T-cell (primary cell): ENCODE measurements at regions not wholly inside any gene's neighbourhood (a gene's known extent, or its start where the extent isn't known, plus 50 kb on each side); places are given as distances from the start of the nearest gene placed in this dataset.

ENCODE experiments used
- ATAC-seq, 4 experiments: fragments of 200-7000 bp in 3 of 4; fragments of 150-1000 bp in 1 of 4; cut with Tn5 transposase; replicated peaks in 1 of 4; 1 replicate in 3 of 4; 2 replicates in 1 of 4; pipeline ENCODE4 v1.10.0; 2021; ENCODE audit warnings: moderate library complexity in 3 of 4, mild to moderate bottlenecking in 2 of 4, moderate number of reproducible peaks in 1 of 4
- CTCF ChIA-PET, 2 donors: fragments of 300-600 bp; sonication (Branson Sonifier 250); formaldehyde crosslinking; loops; one replicate each; lab custom pipeline; 2022; ENCODE audit warnings: antibody characterized with exemption in 2 of 2; lab: Charles Lee
- POLR2A ChIA-PET, 2 donors: fragments of 300-600 bp; sonication (Branson Sonifier 250); formaldehyde crosslinking; loops; one replicate each; lab custom pipeline; 2022; ENCODE audit warnings: antibody characterized with exemption in 2 of 2; lab: Charles Lee
- DNase-seq, 35 experiments: peaks; one replicate each; pipeline versions ENCODE4 v3.0.0 to v3.0.0-alpha.2; 2013 to 2023
- H3K27ac ChIP-seq: one replicate; pipeline ENCODE4 v1.5.1; 2013; ENCODE audit warnings: low read length
- H3K27me3 ChIP-seq, 2 experiments: replicated peaks in 1 of 2; 1 replicate in 1 of 2; 2 replicates in 1 of 2; pipeline versions ENCODE4 v1.6.1 to v1.7.0; 2013; ENCODE audit warnings: low read length in 1 of 2, mixed read lengths in 1 of 2; ENCODE audit not compliant: control insufficient read depth in 2 of 2, insufficient read depth in 2 of 2; ENCODE audit errors: extremely low read depth in 1 of 2
- H3K36me3 ChIP-seq, 2 donors: 1 replicate in 1 of 2; 2 replicates in 1 of 2; pipeline versions ENCODE4 v1.6.1 to v1.7.0; 2013; ENCODE audit warnings: low read length in 1 of 2; ENCODE audit not compliant: control insufficient read depth in 2 of 2, insufficient read depth in 1 of 2; ENCODE audit errors: extremely low read depth in 1 of 2
- H3K4me1 ChIP-seq, 2 experiments: 1 replicate in 1 of 2; 2 replicates in 1 of 2; pipeline versions ENCODE4 v1.6.1 to v1.7.0; 2013; ENCODE audit warnings: low read length in 2 of 2, mixed read lengths in 1 of 2; ENCODE audit not compliant: insufficient read depth in 2 of 2, control insufficient read depth in 1 of 2; ENCODE audit errors: extremely low read depth in 1 of 2
- H3K4me3 ChIP-seq, 2 donors: 1 replicate in 1 of 2; 2 replicates in 1 of 2; pipeline versions ENCODE4 v1.5.1 to v1.7.0; 2013; ENCODE audit warnings: mild to moderate bottlenecking in 2 of 2, low read length in 1 of 2, moderate library complexity in 1 of 2; ENCODE audit not compliant: control insufficient read depth in 1 of 2; ENCODE audit errors: extremely low read depth in 1 of 2
- H3K9me3 ChIP-seq: 2 replicates; pipeline ENCODE4 v1.7.0; 2013
- H3K27ac Mint-ChIP-seq, 2 donors: one replicate each; pipeline ENCODE4 v1.8.0; 2020 to 2021; ENCODE audit warnings: mild to moderate bottlenecking in 2 of 2, mixed read lengths in 2 of 2
- H3K27me3 Mint-ChIP-seq, 2 donors: one replicate each; pipeline ENCODE4 v1.8.0; 2021 to 2022; ENCODE audit warnings: mixed read lengths in 2 of 2
- H3K36me3 Mint-ChIP-seq: one replicate; pipeline ENCODE4 v1.8.0; 2021; ENCODE audit warnings: mixed read lengths
- H3K4me1 Mint-ChIP-seq, 3 donors: one replicate each; pipeline ENCODE4 v1.8.0; 2020 to 2022; ENCODE audit warnings: mixed read lengths in 3 of 3, mild to moderate bottlenecking in 1 of 3
- H3K4me3 Mint-ChIP-seq, 3 donors: one replicate each; pipeline ENCODE4 v1.8.0; 2020 to 2022; ENCODE audit warnings: mild to moderate bottlenecking in 3 of 3, mixed read lengths in 3 of 3, moderate library complexity in 3 of 3
- H3K9me3 Mint-ChIP-seq, 3 donors: one replicate each; pipeline ENCODE4 v1.8.0; 2020 to 2022; ENCODE audit warnings: mixed read lengths in 3 of 3
- WGBS: methylation state at CpG from one replicate; pipeline ENCODE4 v1.1.5; 2013; ENCODE audit warnings: missing lambda C conversion rate; ENCODE audit not compliant: insufficient coverage; 5-methylcytosine and 5-hydroxymethylcytosine counted together

- H3K36me3 ChIP-seq = no peaks in the 10 kb centered on the region
- no peaks in the 10 kb centered on the region for H3K9me3 ChIP-seq
- H3K4me3 ChIP-seq = no peak overlapping the region
- H3K27me3 ChIP-seq = no peaks in the 10 kb centered on the region
- ChIA-PET POLR2A (no interaction called here), CTCF (no interaction called here)
- no peaks in the 10 kb centered on the region for H3K4me1 ChIP-seq
- no peak for ATAC-seq
- H3K27ac ChIP-seq = no peak overlapping the region
- no peak for DNase-seq
- Mint-ChIP-seq H3K9me3 (no peaks in the 10 kb centered on the region), H3K4me3 (no peak overlapping the region), H3K27me3 (peaks cover 0 to 11% of the 10 kb centered on the region in 2 donors), H3K4me1 (no peaks in the 10 kb centered on the region), H3K27ac (no peak overlapping the region), H3K36me3 (no peaks in the 10 kb centered on the region)
- 100% methylated on average over 1 of the region's 3 CpGs for WGBS
These were observed 243.6 kb upstream of the GPRIN3 start for GRCh38 chr4:89551191-89551590.

GRCh38 chr4:89549907-89550306 lies 242.3 kb upstream of the GPRIN3 start:
- ATAC-seq = no peak
- ChIA-PET POLR2A (interaction anchor here in 1 of 2 donors (0.6 kb wide), 1 partner anchor 16 kb away, joined by 3 read pairs; no protein-coding TSS in a partner anchor), CTCF (no interaction called here)
- Mint-ChIP-seq H3K27me3 (peaks cover 5 to 11% of the 10 kb centered on the region in 2 donors), H3K27ac (no peak overlapping the region), H3K4me1 (no peaks in the 10 kb centered on the region), H3K36me3 (no peaks in the 10 kb centered on the region), H3K9me3 (peaks cover 4 to 11% (median 5%) of the 10 kb centered on the region in 3 donors), H3K4me3 (no peak overlapping the region)
- no peaks in the 10 kb centered on the region for H3K4me1 ChIP-seq
- H3K9me3 ChIP-seq = no peaks in the 10 kb centered on the region
- DNase-seq = no peak
- H3K4me3 ChIP-seq = no peak overlapping the region
- H3K36me3 ChIP-seq = no peaks in the 10 kb centered on the region
- H3K27me3 ChIP-seq = no peaks in the 10 kb centered on the region
- no peak overlapping the region for H3K27ac ChIP-seq
- 83% methylated on average over 1 of the region's 1 CpG for WGBS

- CTCF ChIA-PET = interaction anchor here in 1 of 2 donors (0.9 kb wide), 1 partner anchor 319 kb away, joined by 3 read pairs; no protein-coding TSS in a partner anchor
- POLR2A ChIA-PET = no interaction called here
- Histone ChIP-seq H3K9me3 (no peaks in the 10 kb centered on the region), H3K27ac (no peak overlapping the region), H3K36me3 (no peaks in the 10 kb centered on the region), H3K4me1 (no peaks in the 10 kb centered on the region), H3K27me3 (peaks cover 0 to 11% of the 10 kb centered on the region in 2 experiments), H3K4me3 (no peak overlapping the region)
- Mint-ChIP-seq H3K36me3 (peaks cover 5% of the 10 kb centered on the region), H3K27me3 (peaks cover 5 to 11% of the 10 kb centered on the region in 2 donors), H3K4me1 (no peaks in the 10 kb centered on the region), H3K4me3 (no peak overlapping the region), H3K9me3 (peaks cover 12 to 32% (median 19%) of the 10 kb centered on the region in 3 donors), H3K27ac (no peak overlapping the region)
- ATAC-seq = no peak
- DNase-seq = no peak
- WGBS = no CpG with 5 or more reads among the region's 1 CpG
These were observed 237.7 kb upstream of the GPRIN3 start for GRCh38 chr4:89545315-89545714.

- no peak for ATAC-seq
- H3K36me3 Mint-ChIP-seq = peaks cover 5% of the 10 kb centered on the region
- DNase-seq = no peak
- H3K27ac Mint-ChIP-seq = no peak overlapping the region
- H3K9me3 ChIP-seq = no peaks in the 10 kb centered on the region
- H3K27me3 Mint-ChIP-seq = peaks cover 6 to 24% of the 10 kb centered on the region in 2 donors
- peaks cover 12 to 32% (median 19%) of the 10 kb centered on the region in 3 donors for H3K9me3 Mint-ChIP-seq
- no peak overlapping the region for H3K4me3 ChIP-seq
- H3K27me3 ChIP-seq = peaks cover 0 to 11% of the 10 kb centered on the region in 2 experiments
- H3K4me1 Mint-ChIP-seq = no peaks in the 10 kb centered on the region
- H3K27ac ChIP-seq = no peak overlapping the region
- no peaks in the 10 kb centered on the region for H3K36me3 ChIP-seq
- CTCF ChIA-PET = no interaction called here
- no peak overlapping the region for H3K4me3 Mint-ChIP-seq
- no peaks in the 10 kb centered on the region for H3K4me1 ChIP-seq
- POLR2A ChIA-PET = no interaction called here
These were observed 234.4 kb upstream of the GPRIN3 start for GRCh38 chr4:89541998-89542397.

- Histone ChIP-seq H3K4me1 (no peaks in the 10 kb centered on the region), H3K27ac (no peak overlapping the region), H3K36me3 (no peaks in the 10 kb centered on the region), H3K9me3 (no peaks in the 10 kb centered on the region), H3K4me3 (no peak overlapping the region), H3K27me3 (peaks cover 4 to 16% of the 10 kb centered on the region in 2 experiments)
- ChIA-PET CTCF (interaction anchor here in 1 of 2 donors (0.5 kb wide), 1 partner anchor 401 kb away, joined by 3 read pairs; no protein-coding TSS in a partner anchor), POLR2A (no interaction called here)
- Mint-ChIP-seq H3K4me3 (no peak overlapping the region), H3K36me3 (peaks cover 5% of the 10 kb centered on the region), H3K4me1 (no peaks in the 10 kb centered on the region), H3K27me3 (peaks cover 8 to 31% of the 10 kb centered on the region in 2 donors), H3K27ac (no peak overlapping the region), H3K9me3 (peaks cover 9 to 22% (median 15%) of the 10 kb centered on the region in 3 donors)
- ATAC-seq (no peak), DNase-seq (no peak)
- WGBS = 100% methylated on average over 1 of the region's 2 CpGs
These were observed 232.5 kb upstream of the GPRIN3 start for GRCh38 chr4:89539797-89540711.

GRCh38 chr4:89539374-89539773 lies 231.8 kb upstream of the GPRIN3 start:
- Mint-ChIP-seq H3K9me3 (peaks cover 2 to 15% (median 13%) of the 10 kb centered on the region in 3 donors), H3K4me3 (no peak overlapping the region), H3K27ac (no peak overlapping the region), H3K36me3 (peaks cover 5% of the 10 kb centered on the region), H3K4me1 (no peaks in the 10 kb centered on the region), H3K27me3 (peaks cover 8 to 32% of the 10 kb centered on the region in 2 donors)
- ChIA-PET CTCF (interaction anchor here in 1 of 2 donors (0.5 kb wide), 1 partner anchor 401 kb away, joined by 3 read pairs; no protein-coding TSS in a partner anchor), POLR2A (interaction anchor here in 1 of 2 donors (0.7 kb wide), 1 partner anchor 392 kb away, joined by 3 read pairs; no protein-coding TSS in a partner anchor)
- DNase-seq (no peak), ATAC-seq (no peak)
- Histone ChIP-seq H3K4me1 (no peaks in the 10 kb centered on the region), H3K4me3 (no peak overlapping the region), H3K36me3 (no peaks in the 10 kb centered on the region), H3K27me3 (peaks cover 4 to 16% of the 10 kb centered on the region in 2 experiments), H3K27ac (no peak overlapping the region), H3K9me3 (no peaks in the 10 kb centered on the region)
- no CpG with 5 or more reads among the region's 3 CpGs for WGBS
